Left lung (tissue), 4 donors: ENCODE measurements at regions not wholly inside any gene's neighbourhood (a gene's known extent, or its start where the extent isn't known, plus 50 kb on each side); places are given as distances from the start of the nearest gene placed in this dataset.
"Not testable (repeated sequence)": the region's sequence is repeated elsewhere in the genome, so short reads cannot be mapped to it uniquely, and the experiment has no call there.

Source experiments
- ATAC-seq: fragments of 200-7000 bp; cut with Tn5 transposase; one replicate; pipeline ENCODE4 v1.9.1; 2020; ENCODE audit warnings: moderate library complexity
- DNase-seq, 4 donors: peaks; one replicate each; pipeline ENCODE4 v3.0.0-alpha.2; 2013 to 2020
- H3K27ac ChIP-seq, 2 donors: fragments of 200-600 bp; sonication (generic) in 1 of 2; one replicate each; pipeline versions ENCODE4 v1.5.0 to v1.8.0; 2020 to 2021
- H3K27me3 ChIP-seq, 2 donors: fragments of 200-600 bp; sonication (generic) in 1 of 2; one replicate each; pipeline versions ENCODE4 v1.5.0 to v1.8.0; 2020 to 2021
- H3K36me3 ChIP-seq, 2 donors: fragments of 200-600 bp; sonication (generic) in 1 of 2; one replicate each; pipeline versions ENCODE4 v1.5.0 to v1.8.0; 2020 to 2021
- H3K4me1 ChIP-seq, 2 donors: fragments of 200-600 bp; one replicate each; pipeline ENCODE4 v1.8.0; 2021
- H3K4me3 ChIP-seq, 2 donors: fragments of 200-600 bp; sonication (generic) in 1 of 2; one replicate each; pipeline versions ENCODE4 v1.5.0 to v1.8.0; 2020 to 2021; ENCODE audit warnings: mild to moderate bottlenecking in 1 of 2
- H3K9me3 ChIP-seq, 2 donors: fragments of 200-600 bp; sonication (generic) in 1 of 2; one replicate each; pipeline versions ENCODE4 v1.5.0 to v1.8.0; 2020 to 2021
- intact Hi-C, 2 donors: fragments of 100-400 bp; cut with DNase I; formaldehyde crosslinking; loops; one replicate each; pipeline versions ENCODE4 v1.11.2 to v1.14.2; 2022
- TF ChIP-seq, protein P1 (sequence below), 2 donors: fragments of 200-600 bp; sonication (generic) in 1 of 2; IDR thresholded peaks; one replicate each; pipeline versions ENCODE4 v1.5.0 to v1.8.0; 2021; ENCODE audit warnings: antibody characterized with exemption in 2 of 2
- donor health status: DM: no; HTN: yes; CAD: no.
- donor health status: DM: no; HTN: no; CAD: no.

DNA sequence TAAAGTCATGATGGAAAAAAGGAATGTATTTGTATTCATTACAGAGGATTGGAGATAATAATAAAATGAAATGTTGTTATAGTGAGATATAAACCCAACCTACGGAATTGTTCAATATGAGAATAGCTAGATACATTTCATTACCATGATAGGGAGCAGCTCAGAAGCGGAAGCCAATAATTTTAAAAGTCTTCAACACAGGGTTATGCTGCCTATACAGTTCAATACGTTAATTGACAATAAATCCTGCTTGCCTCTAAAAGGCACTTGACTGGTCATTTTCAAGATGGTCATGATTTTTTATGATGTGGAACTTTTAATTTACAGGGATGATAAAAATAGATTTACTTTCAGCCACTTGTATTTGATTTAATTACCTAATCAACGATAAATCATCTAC is 506.8 kb downstream of the TMEM114 start:
- DNase-seq (no peak), ATAC-seq (no peak)
- TF ChIP-seq, protein P1, sequence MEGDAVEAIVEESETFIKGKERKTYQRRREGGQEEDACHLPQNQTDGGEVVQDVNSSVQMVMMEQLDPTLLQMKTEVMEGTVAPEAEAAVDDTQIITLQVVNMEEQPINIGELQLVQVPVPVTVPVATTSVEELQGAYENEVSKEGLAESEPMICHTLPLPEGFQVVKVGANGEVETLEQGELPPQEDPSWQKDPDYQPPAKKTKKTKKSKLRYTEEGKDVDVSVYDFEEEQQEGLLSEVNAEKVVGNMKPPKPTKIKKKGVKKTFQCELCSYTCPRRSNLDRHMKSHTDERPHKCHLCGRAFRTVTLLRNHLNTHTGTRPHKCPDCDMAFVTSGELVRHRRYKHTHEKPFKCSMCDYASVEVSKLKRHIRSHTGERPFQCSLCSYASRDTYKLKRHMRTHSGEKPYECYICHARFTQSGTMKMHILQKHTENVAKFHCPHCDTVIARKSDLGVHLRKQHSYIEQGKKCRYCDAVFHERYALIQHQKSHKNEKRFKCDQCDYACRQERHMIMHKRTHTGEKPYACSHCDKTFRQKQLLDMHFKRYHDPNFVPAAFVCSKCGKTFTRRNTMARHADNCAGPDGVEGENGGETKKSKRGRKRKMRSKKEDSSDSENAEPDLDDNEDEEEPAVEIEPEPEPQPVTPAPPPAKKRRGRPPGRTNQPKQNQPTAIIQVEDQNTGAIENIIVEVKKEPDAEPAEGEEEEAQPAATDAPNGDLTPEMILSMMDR (IDR thresholded peaks at IDR 0.05) = no peak
- H3K4me1 ChIP-seq = no peaks in the 10 kb centered on the region
- intact Hi-C loops = no loop called here
- no peaks in the 10 kb centered on the region for H3K27me3 ChIP-seq
- no peak overlapping the region for H3K4me3 ChIP-seq
- H3K9me3 ChIP-seq = no peaks in the 10 kb centered on the region
- no peaks in the 10 kb centered on the region for H3K36me3 ChIP-seq
- no peak overlapping the region for H3K27ac ChIP-seq

DNA sequence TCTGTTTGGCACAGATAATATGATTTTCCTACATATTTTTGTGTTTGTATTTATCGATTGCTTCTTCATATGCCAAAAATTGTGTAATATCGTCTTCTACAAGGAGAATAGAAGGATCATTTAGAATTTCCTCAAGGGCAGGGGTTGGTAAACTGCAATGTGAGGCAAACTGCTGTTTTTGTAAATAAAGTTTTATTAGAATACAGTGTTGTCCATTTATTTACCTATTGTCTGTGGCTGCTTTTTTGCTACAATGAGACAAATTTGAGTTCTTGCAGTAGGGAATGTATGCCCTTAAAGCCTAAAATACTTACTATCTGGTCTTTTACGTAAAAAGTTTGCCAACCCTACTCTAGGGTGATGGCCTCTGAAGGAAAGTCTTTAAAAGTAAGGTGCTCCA is 509.5 kb downstream of the TMEM114 start:
- Histone ChIP-seq H3K36me3 (no peaks in the 10 kb centered on the region), H3K27me3 (no peaks in the 10 kb centered on the region), H3K9me3 (peaks cover 0 to 3% of the 10 kb centered on the region in 2 donors), H3K27ac (no peak overlapping the region), H3K4me1 (no peaks in the 10 kb centered on the region), H3K4me3 (no peak overlapping the region)
- DNase-seq (no peak), ATAC-seq (no peak)
- TF ChIP-seq, protein P1 (IDR thresholded peaks at IDR 0.05) = no peak
- intact Hi-C loops = no loop called here

DNA sequence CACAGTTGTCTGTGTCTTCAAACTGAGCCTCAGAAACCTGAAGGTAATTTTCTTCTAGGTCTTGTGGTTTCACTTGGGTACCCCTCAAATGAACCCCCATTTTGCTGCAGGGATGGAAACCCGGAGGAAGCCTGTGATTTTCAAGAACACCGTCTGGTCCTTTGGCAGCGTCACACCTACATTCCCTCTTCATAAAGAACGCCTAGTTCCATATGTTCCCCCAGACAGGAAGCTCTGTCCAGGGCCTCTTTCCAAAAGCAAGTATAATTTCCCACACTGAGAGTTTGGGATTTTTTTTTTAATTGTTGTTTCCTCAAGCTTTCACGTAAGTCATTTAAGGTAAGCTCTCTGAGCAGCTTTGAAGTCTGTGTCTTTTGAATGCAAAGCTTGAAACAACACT is 515.0 kb downstream of the TMEM114 start:
- intact Hi-C loops = no loop called here
- Histone ChIP-seq H3K36me3 (no peaks in the 10 kb centered on the region), H3K4me3 (no peak overlapping the region), H3K27ac (no peak overlapping the region), H3K9me3 (peaks cover 0 to 11% of the 10 kb centered on the region in 2 donors), H3K4me1 (no peaks in the 10 kb centered on the region), H3K27me3 (no peaks in the 10 kb centered on the region)
- ATAC-seq = no peak
- TF ChIP-seq, protein P1 (IDR thresholded peaks at IDR 0.05) = no peak
- no peak for DNase-seq

DNA sequence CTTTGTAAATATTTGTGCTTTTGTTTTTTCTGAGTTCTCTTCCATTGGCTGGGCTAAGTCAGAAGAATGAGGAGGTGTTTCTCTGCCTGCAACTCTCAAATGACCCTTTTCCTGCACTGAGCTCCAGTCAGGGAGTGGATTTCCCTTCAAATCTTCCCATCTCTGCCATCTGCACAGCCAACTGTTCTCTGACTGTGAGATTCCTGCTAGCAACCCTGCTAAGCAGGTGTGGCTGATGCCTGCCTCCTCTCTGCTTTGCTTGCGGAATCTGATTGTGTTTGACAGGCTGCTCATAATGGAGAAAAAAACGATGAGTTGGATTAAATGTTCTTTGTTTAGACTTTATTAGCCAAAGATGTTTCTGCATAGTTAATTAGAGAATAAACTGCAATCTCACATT is 519.8 kb downstream of the TMEM114 start:
- no peak overlapping the region for H3K27ac ChIP-seq
- H3K4me1 ChIP-seq = no peaks in the 10 kb centered on the region
- TF ChIP-seq, protein P1 (IDR thresholded peaks at IDR 0.05) = no peak
- H3K27me3 ChIP-seq = no peaks in the 10 kb centered on the region
- DNase-seq = no peak
- H3K4me3 ChIP-seq = no peak overlapping the region
- intact Hi-C loops = no loop called here
- H3K36me3 ChIP-seq = no peaks in the 10 kb centered on the region
- no peak for ATAC-seq
- peaks cover 0 to 41% of the 10 kb centered on the region in 2 donors for H3K9me3 ChIP-seq

DNA sequence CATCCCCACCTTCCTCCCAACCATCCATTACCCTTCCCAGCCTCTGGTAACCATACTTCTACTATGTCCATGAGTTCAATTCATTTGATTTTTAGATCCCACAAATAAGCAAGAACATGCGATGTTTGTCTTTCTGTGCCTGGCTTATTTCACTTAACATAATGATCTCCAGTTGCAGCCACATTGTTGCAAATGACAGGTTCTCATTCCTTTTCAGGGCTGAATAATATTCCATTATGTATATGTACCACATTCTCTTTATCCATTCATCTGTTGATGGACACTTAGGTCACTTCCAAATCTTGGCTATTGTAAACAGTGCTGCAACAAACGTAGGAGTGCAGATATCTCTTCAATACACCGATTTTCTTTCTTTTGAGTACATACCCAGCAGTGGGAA is 522.1 kb downstream of the TMEM114 start:
- H3K27ac ChIP-seq, ATAC-seq, intact Hi-C loops, H3K27me3 ChIP-seq, H3K36me3 ChIP-seq, H3K4me1 ChIP-seq, DNase-seq, H3K4me3 ChIP-seq: not testable (repeated sequence)
- peaks cover 0 to 49% of the 10 kb centered on the region in 2 donors for H3K9me3 ChIP-seq

DNA sequence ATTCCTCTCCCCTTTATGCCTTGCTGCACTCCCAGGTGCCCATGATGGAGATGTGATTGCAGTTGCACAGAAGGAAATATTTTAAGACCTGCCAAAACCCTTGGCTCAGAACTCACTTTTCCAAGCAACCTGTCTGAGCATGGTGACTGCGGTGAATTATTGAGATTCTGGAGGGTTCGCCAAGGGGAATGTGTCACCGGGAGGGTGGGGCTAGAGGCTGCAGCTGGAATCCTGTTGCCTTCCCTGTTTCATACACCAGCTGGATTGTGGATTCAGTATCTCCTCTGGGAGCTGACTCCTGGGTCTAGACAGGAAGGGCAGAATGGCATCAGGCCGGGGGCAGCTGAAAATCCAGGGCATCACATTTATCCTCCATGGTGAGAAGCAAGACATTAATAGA is 527.2 kb downstream of the TMEM114 start:
- ATAC-seq (no peak), DNase-seq (no peak)
- no peak overlapping the region for H3K27ac ChIP-seq
- TF ChIP-seq, protein P1 (IDR thresholded peaks at IDR 0.05) = no peak
- intact Hi-C loops = no loop called here
- peaks cover 0 to 38% of the 10 kb centered on the region in 2 donors for H3K9me3 ChIP-seq
- no peak overlapping the region for H3K4me3 ChIP-seq
- H3K36me3 ChIP-seq = no peaks in the 10 kb centered on the region
- no peaks in the 10 kb centered on the region for H3K27me3 ChIP-seq
- H3K4me1 ChIP-seq = no peaks in the 10 kb centered on the region
